Stomach (tissue), 6 donors: ENCODE measurements at regions not wholly inside any gene's neighbourhood (a gene's known extent, or its start where the extent isn't known, plus 50 kb on each side); places are given as distances from the start of the nearest gene placed in this dataset.

Experiments
- DNase-seq, 2 donors: peaks; one replicate each; pipeline versions ENCODE4 v3.0.0 to v3.0.0-alpha.2; 2013 to 2019
- H3K27ac ChIP-seq, 5 donors: fragments of 200-600 bp in 4 of 5; sonication (generic) in 4 of 5; one replicate each; pipeline ENCODE4 v1.5.1; 2013 to 2019; ENCODE audit warnings: mild to moderate bottlenecking in 1 of 5, moderate library complexity in 1 of 5
- H3K27me3 ChIP-seq, 3 donors: fragments of 200-600 bp; sonication (generic); one replicate each; pipeline ENCODE4 v1.5.1; 2017 to 2019; ENCODE audit warnings: mixed run types in 1 of 3
- H3K36me3 ChIP-seq, 4 donors: fragments of 200-600 bp; sonication (generic); 1 replicate in 3 of 4; 2 replicates in 1 of 4; pipeline ENCODE4 v1.5.1; 2016 to 2019
- H3K4me1 ChIP-seq, 4 donors: fragments of 200-600 bp; sonication (generic); one replicate each; pipeline ENCODE4 v1.5.1; 2016 to 2019
- H3K4me3 ChIP-seq, 4 donors: fragments of 200-600 bp; sonication (generic) in 3 of 4; one replicate each; pipeline ENCODE4 v1.5.1; 2016 to 2019; ENCODE audit warnings: mild to moderate bottlenecking in 1 of 4
- H3K9me3 ChIP-seq, 4 donors: fragments of 200-600 bp; sonication (generic); one replicate each; pipeline ENCODE4 v1.5.1; 2016 to 2019
- EP300 ChIP-seq: sonication (generic); formaldehyde crosslinking; IDR thresholded peaks from one replicate; pipeline ENCODE4 v1.6.1; 2017; ENCODE audit warnings: antibody characterized with exemption
- POLR2A ChIP-seq, 4 donors: fragments of 450-650 bp; IDR thresholded peaks; one replicate each; pipeline ENCODE4 v1.6.1; 2016; ENCODE audit warnings: antibody characterized with exemption in 4 of 4, control low read depth in 2 of 4, mild to moderate bottlenecking in 1 of 4, moderate library complexity in 1 of 4
- POLR2AphosphoS5 ChIP-seq, 3 donors: sonication (generic); formaldehyde crosslinking; IDR thresholded peaks; one replicate each; pipeline ENCODE4 v1.6.1; 2016; ENCODE audit warnings: antibody characterized with exemption in 3 of 3
- intact Hi-C: fragments of 100-400 bp; cut with DNase I; formaldehyde crosslinking; loops from one replicate; pipeline ENCODE4 v1.15.1; 2023; ENCODE audit warnings: low total_unique reads
- small RNA-seq, 4 donors: library from RNA; depleted of rRNA; stranded (forward); fragments of <200 nt; gene quantifications; one replicate each; pipeline ENCODE3, GENCODE V24; 2016
- TF ChIP-seq, protein P1 (sequence below), 7 experiments: fragments of 450-650 bp in 4 of 7; fragments of 200-600 bp in 3 of 7; sonication (generic) in 3 of 7; IDR thresholded peaks; one replicate each; pipeline ENCODE4 v1.5.1; 2016 to 2019; ENCODE audit warnings: antibody characterized with exemption in 7 of 7, control low read depth in 2 of 7, mild to moderate bottlenecking in 1 of 7
- donor health status: Bipolar disorder and iron deficiency.

DNA sequence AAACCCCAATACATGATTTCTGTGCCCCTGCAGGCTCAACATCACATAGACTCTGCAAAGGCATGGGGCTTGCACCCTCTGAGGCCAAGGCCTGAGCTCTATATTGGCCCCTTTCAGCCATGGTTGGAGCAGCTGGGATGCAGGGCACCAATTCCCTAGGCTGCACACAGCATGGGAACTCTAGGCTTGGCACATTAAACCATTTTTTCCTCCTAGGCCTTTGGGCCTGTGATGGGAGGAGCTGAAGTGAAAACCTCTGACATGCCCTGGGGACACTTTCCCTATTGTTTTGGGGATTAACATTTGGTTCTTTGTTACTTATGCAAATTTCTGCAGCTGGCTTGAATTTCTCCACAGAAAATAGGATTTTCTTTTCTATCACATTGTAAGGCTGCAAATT is 1629.5 kb downstream of the OTOL1 start:
- H3K36me3 ChIP-seq: no peaks in the 10 kb centered on the region
- H3K4me1 ChIP-seq: no peaks in the 10 kb centered on the region
- no peaks in the 10 kb centered on the region for H3K27me3 ChIP-seq
- peaks cover 8 to 50% (median 34%) of the 10 kb centered on the region in 4 donors for H3K9me3 ChIP-seq
- DNase-seq: no peak
- no peak overlapping the region for H3K27ac ChIP-seq
- intact Hi-C loops: no loop called here
- no peak overlapping the region for H3K4me3 ChIP-seq
- TF ChIP-seq POLR2A (IDR thresholded peaks at IDR 0.05): no peak
- no peak for TF ChIP-seq EP300
- TF ChIP-seq, protein P1, sequence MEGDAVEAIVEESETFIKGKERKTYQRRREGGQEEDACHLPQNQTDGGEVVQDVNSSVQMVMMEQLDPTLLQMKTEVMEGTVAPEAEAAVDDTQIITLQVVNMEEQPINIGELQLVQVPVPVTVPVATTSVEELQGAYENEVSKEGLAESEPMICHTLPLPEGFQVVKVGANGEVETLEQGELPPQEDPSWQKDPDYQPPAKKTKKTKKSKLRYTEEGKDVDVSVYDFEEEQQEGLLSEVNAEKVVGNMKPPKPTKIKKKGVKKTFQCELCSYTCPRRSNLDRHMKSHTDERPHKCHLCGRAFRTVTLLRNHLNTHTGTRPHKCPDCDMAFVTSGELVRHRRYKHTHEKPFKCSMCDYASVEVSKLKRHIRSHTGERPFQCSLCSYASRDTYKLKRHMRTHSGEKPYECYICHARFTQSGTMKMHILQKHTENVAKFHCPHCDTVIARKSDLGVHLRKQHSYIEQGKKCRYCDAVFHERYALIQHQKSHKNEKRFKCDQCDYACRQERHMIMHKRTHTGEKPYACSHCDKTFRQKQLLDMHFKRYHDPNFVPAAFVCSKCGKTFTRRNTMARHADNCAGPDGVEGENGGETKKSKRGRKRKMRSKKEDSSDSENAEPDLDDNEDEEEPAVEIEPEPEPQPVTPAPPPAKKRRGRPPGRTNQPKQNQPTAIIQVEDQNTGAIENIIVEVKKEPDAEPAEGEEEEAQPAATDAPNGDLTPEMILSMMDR (IDR thresholded peaks at IDR 0.05): no peak
- TF ChIP-seq POLR2AphosphoS5 (IDR thresholded peaks at IDR 0.05): no peak

Small RNA genes lying in the stretch of these regions (small RNA-seq; reads per million reads assigned to genes)
- gene MIR1263: 0 reads per million in 4 donors
- gene RNU7-82P: 0 reads per million in 4 donors
